Upper lobe of left lung (tissue), 6 donors: ENCODE measurements at regions not wholly inside any gene's neighbourhood (a gene's known extent, or its start where the extent isn't known, plus 50 kb on each side); places are given as distances from the start of the nearest gene placed in this dataset.

Experiments used
- ATAC-seq, 2 donors: fragments of 200-7000 bp; cut with Tn5 transposase; one replicate each; pipeline ENCODE4 v1.9.1; 2022; ENCODE audit warnings: mild to moderate bottlenecking in 2 of 2, moderate library complexity in 2 of 2; ENCODE audit not compliant: low FRiP score in 2 of 2
- DNase-seq, 2 donors: peaks; one replicate each; pipeline ENCODE4 v3.0.0-alpha.2; 2019 to 2020
- H3K27ac ChIP-seq, 4 donors: fragments of 200-600 bp; sonication (generic); one replicate each; pipeline ENCODE4 v1.5.1; 2016 to 2019
- H3K27me3 ChIP-seq, 4 donors: fragments of 200-600 bp; sonication (generic); one replicate each; pipeline ENCODE4 v1.5.1; 2017 to 2019
- H3K36me3 ChIP-seq, 4 donors: fragments of 200-600 bp; sonication (generic); one replicate each; pipeline ENCODE4 v1.5.1; 2016 to 2019
- H3K4me1 ChIP-seq, 4 donors: fragments of 200-600 bp; sonication (generic); one replicate each; pipeline ENCODE4 v1.5.1; 2018 to 2019
- H3K4me3 ChIP-seq, 4 donors: fragments of 200-600 bp; sonication (generic); one replicate each; pipeline ENCODE4 v1.5.1; 2017 to 2019; ENCODE audit warnings: mild to moderate bottlenecking in 2 of 4, moderate library complexity in 1 of 4
- H3K9me3 ChIP-seq, 4 donors: fragments of 200-600 bp; sonication (generic); one replicate each; pipeline ENCODE4 v1.5.1; 2018 to 2019
- EP300 ChIP-seq, 4 donors: sonication (generic); formaldehyde crosslinking; IDR thresholded peaks; one replicate each; pipeline ENCODE4 v1.5.1; 2017; ENCODE audit warnings: antibody characterized with exemption in 4 of 4, control low read depth in 2 of 4
- POLR2A ChIP-seq, 4 donors: fragments of 450-650 bp; IDR thresholded peaks; one replicate each; pipeline ENCODE4 v1.5.1; 2016 to 2017; ENCODE audit warnings: antibody characterized with exemption in 4 of 4, mild to moderate bottlenecking in 2 of 4
- POLR2AphosphoS5 ChIP-seq, 2 donors: sonication (generic); formaldehyde crosslinking; IDR thresholded peaks; one replicate each; pipeline ENCODE4 v1.5.1; 2017; ENCODE audit warnings: antibody characterized with exemption in 2 of 2
- WGBS, 2 donors: methylation state at CpG; one replicate each; pipeline ENCODE4 v1.1.5; 2017 to 2018; 5-methylcytosine and 5-hydroxymethylcytosine counted together
- TF ChIP-seq, protein P1 (sequence below), 6 experiments: fragments of 450-650 bp in 4 of 6; fragments of 200-600 bp in 2 of 6; sonication (generic) in 2 of 6; IDR thresholded peaks; one replicate each; pipeline ENCODE4 v1.5.1; 2016 to 2019; ENCODE audit warnings: antibody characterized with exemption in 6 of 6
- donor health status: DM: no; HTN: no; CAD: no; lungs with moderate emphysema.
- donor health status: DM: no; HTN: yes; CAD: no; lungs with severe emphysema.

DNA sequence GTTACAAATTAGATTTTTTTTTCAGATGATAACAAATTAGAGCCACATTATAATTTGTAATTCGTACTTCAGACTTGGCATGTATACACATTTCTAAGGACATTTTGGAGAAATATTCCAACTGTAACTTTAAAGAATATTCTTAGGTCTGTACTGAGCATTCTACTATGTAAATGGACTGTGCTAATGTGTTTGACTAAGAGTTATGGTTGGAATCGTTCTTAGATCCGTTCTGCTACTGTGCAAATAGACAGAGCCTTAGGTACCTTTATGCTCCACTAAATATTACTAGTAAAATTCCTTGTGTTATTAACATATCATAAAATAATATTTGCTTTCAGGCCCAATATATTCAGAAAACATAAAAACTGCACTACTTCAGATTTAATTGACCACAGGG is 1180.0 kb upstream of the TENM3 start:
- DNase-seq (no peak), ATAC-seq (no peak)
- Histone ChIP-seq H3K27me3 (no peaks in the 10 kb centered on the region), H3K36me3 (no peaks in the 10 kb centered on the region), H3K4me3 (no peak overlapping the region), H3K9me3 (no peaks in the 10 kb centered on the region), H3K4me1 (no peaks in the 10 kb centered on the region), H3K27ac (no peak overlapping the region)
- no peak for TF ChIP-seq EP300 (IDR thresholded peaks at IDR 0.05)
- TF ChIP-seq POLR2AphosphoS5 (IDR thresholded peaks at IDR 0.05) = no peak
- no peak for TF ChIP-seq POLR2A (IDR thresholded peaks at IDR 0.05)
- TF ChIP-seq, protein P1, sequence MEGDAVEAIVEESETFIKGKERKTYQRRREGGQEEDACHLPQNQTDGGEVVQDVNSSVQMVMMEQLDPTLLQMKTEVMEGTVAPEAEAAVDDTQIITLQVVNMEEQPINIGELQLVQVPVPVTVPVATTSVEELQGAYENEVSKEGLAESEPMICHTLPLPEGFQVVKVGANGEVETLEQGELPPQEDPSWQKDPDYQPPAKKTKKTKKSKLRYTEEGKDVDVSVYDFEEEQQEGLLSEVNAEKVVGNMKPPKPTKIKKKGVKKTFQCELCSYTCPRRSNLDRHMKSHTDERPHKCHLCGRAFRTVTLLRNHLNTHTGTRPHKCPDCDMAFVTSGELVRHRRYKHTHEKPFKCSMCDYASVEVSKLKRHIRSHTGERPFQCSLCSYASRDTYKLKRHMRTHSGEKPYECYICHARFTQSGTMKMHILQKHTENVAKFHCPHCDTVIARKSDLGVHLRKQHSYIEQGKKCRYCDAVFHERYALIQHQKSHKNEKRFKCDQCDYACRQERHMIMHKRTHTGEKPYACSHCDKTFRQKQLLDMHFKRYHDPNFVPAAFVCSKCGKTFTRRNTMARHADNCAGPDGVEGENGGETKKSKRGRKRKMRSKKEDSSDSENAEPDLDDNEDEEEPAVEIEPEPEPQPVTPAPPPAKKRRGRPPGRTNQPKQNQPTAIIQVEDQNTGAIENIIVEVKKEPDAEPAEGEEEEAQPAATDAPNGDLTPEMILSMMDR (IDR thresholded peaks at IDR 0.05) = no peak
- 53 to 71% methylated on average over 3 of the region's 3 CpGs for WGBS, 2 donors

DNA sequence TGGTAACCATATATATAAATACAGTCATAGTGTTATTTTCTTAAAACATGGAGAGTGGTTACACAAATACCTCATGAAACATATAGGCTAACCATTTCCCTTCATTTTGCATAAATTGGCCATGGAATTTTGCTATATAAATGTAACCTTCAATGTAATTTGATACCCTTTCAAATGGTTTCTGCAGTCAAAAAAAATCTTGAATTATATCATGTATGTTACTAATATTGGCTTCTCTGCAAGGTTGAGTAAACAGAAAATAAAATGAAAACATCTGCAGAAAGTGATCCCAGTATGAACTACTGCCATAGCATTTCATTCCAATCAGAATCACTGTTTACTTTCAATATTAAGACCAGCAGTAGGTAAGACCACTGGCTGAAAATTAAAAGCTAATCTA is 1165.9 kb upstream of the TENM3 start:
- Histone ChIP-seq H3K27me3 (no peaks in the 10 kb centered on the region), H3K36me3 (no peaks in the 10 kb centered on the region), H3K4me1 (no peaks in the 10 kb centered on the region), H3K4me3 (no peak overlapping the region), H3K9me3 (no peaks in the 10 kb centered on the region), H3K27ac (no peak overlapping the region)
- ATAC-seq = no peak
- TF ChIP-seq, protein P1 (IDR thresholded peaks at IDR 0.05) = no peak
- TF ChIP-seq POLR2AphosphoS5 (IDR thresholded peaks at IDR 0.05) = no peak
- TF ChIP-seq EP300 (IDR thresholded peaks at IDR 0.05) = no peak
- TF ChIP-seq POLR2A (IDR thresholded peaks at IDR 0.05) = no peak
- DNase-seq = no peak

DNA sequence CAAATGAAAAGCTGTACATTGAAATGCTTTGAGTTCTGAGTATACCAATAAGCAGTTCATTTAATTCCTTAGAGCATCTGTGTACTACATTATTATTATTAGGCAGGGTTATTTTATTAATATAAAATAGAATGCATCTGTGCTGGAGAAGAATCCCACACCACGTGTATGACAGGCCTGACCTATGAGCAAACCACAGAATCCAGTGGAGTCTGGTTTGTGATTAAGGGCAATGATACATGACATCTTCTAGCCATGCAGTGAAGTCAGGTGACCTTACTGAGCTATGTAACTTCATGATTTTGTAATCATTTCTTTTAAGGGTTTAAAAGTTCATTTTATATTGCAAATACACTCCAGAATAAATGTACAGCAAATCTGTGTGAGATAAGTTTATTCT is 1165.0 kb upstream of the TENM3 start:
- ATAC-seq (no peak), DNase-seq (no peak)
- H3K4me3 ChIP-seq = no peak overlapping the region
- TF ChIP-seq, protein P1 (IDR thresholded peaks at IDR 0.05) = no peak
- no peak for TF ChIP-seq POLR2A (IDR thresholded peaks at IDR 0.05)
- H3K36me3 ChIP-seq = no peaks in the 10 kb centered on the region
- H3K27me3 ChIP-seq = no peaks in the 10 kb centered on the region
- no peak overlapping the region for H3K27ac ChIP-seq
- no peaks in the 10 kb centered on the region for H3K4me1 ChIP-seq
- 42 to 43% methylated on average over 1 of the region's 1 CpG for WGBS, 2 donors
- no peaks in the 10 kb centered on the region for H3K9me3 ChIP-seq

DNA sequence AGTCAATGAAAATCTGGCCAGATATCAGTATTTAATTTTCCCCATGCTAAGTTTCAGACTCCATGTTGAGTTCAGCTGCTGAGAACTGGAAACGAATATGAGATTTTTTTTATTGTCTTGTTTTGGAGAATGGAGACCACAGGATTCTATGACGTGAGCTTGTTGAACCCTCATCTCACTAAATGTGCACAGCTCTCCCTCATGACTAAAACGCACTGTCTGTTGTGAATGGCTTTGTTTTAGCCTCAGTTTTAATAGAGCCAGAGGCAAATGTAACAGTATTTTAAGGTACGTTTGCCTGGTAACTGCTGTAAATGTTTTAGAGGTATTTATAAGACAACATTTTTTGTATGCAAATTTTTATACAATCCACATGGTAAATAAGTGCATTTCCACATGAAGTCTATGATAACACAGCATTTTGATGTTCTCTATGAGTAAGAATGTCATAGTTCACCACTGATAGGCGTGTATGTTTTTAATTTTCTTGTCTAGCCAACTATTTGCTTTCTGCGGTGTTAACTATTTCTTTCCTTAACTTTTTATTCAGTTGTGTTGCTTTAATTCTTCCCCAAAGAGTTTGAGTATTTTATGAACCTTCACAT is 1159.3 kb upstream of the TENM3 start:
- Histone ChIP-seq H3K4me3 (no peak overlapping the region), H3K4me1 (no peaks in the 10 kb centered on the region), H3K27me3 (no peaks in the 10 kb centered on the region), H3K27ac (no peak overlapping the region), H3K9me3 (no peaks in the 10 kb centered on the region), H3K36me3 (no peaks in the 10 kb centered on the region)
- TF ChIP-seq POLR2AphosphoS5 (IDR thresholded peaks at IDR 0.05) (no peak), POLR2A (IDR thresholded peaks at IDR 0.05) (no peak), EP300 (IDR thresholded peaks at IDR 0.05) (no peak)
- TF ChIP-seq, protein P1 (IDR thresholded peaks at IDR 0.05) = no peak
- WGBS, 2 donors = 70 to 77% methylated on average over 6 of the region's 6 CpGs
- ATAC-seq (no peak), DNase-seq (no peak)

DNA sequence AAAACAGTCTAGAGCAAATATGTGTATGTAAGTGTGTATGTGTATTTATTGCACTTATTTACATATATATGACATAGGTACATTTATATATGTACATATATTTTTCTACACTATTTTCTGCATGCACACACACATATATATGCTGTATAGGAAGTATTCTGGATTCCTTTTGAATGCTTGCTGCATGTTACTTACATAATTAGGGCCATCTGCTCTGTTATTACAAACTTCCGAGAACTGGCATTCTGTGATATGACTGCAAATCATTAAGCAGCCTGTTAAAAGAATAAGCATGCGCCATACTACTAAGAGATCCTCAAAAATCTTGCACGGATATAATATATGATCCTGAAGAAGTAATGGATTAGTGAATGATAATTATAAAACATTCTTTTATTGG is 1157.6 kb upstream of the TENM3 start:
- Histone ChIP-seq H3K4me3 (no peak overlapping the region), H3K36me3 (no peaks in the 10 kb centered on the region), H3K27me3 (no peaks in the 10 kb centered on the region), H3K27ac (no peak overlapping the region), H3K4me1 (no peaks in the 10 kb centered on the region), H3K9me3 (no peaks in the 10 kb centered on the region)
- TF ChIP-seq POLR2A (IDR thresholded peaks at IDR 0.05) (no peak), POLR2AphosphoS5 (IDR thresholded peaks at IDR 0.05) (no peak), EP300 (IDR thresholded peaks at IDR 0.05) (no peak)
- TF ChIP-seq, protein P1 (IDR thresholded peaks at IDR 0.05) = no peak
- DNase-seq (no peak), ATAC-seq (no peak)
- WGBS, 2 donors = 66 to 72% methylated on average over 3 of the region's 3 CpGs
